NCI-H146 treated with DMSO at 0.1 percent for 48 hours (cell line): ENCODE measurements at regions not wholly inside any gene's neighbourhood (a gene's known extent, or its start where the extent isn't known, plus 50 kb on each side); places are given as distances from the start of the nearest gene placed in this dataset.
"Not testable (repeated sequence)": the region's sequence is repeated elsewhere in the genome, so short reads cannot be mapped to it uniquely, and the experiment has no call there.

Experiments
- DNase-seq: peaks from one replicate; lab custom pipeline; 2025; ENCODE audit not compliant: unreplicated experiment; lab: John Stamatoyannopoulos, UW

- DNase-seq, result no peak
These were observed 677.8 kb downstream of the TOX3 start for GRCh38 chr16:51869176-51869575.

GRCh38 chr16:51868631-51869030 is 678.3 kb downstream of the TOX3 start:
- DNase-seq, result no peak

- DNase-seq, result no peak
These were observed 679.4 kb downstream of the TOX3 start for GRCh38 chr16:51867386-51868065.

GRCh38 chr16:51864575-51864974 is 682.4 kb downstream of the TOX3 start:
- DNase-seq, result no peak

GRCh38 chr16:51854401-51854951 is 692.5 kb downstream of the TOX3 start:
- DNase-seq, result no peak

GRCh38 chr16:51853586-51853985 is 693.4 kb downstream of the TOX3 start:
- no peak for DNase-seq

GRCh38 chr16:51852892-51853291 is 694.1 kb downstream of the TOX3 start:
- no peak for DNase-seq

GRCh38 chr16:51851111-51851510 is 695.8 kb downstream of the TOX3 start:
- no peak for DNase-seq

- no peak for DNase-seq
These were observed 697.2 kb downstream of the TOX3 start for GRCh38 chr16:51849715-51850114.

- no peak for DNase-seq
These were observed 694.7 kb upstream of the SALL1 start for GRCh38 chr16:51845586-51846305.

GRCh38 chr16:51839727-51840462 is 688.8 kb upstream of the SALL1 start:
- no peak for DNase-seq

- no peak for DNase-seq
These were observed 683.7 kb upstream of the SALL1 start for GRCh38 chr16:51834794-51835193.

- no peak for DNase-seq
These were observed 683.1 kb upstream of the SALL1 start for GRCh38 chr16:51834133-51834532.

- DNase-seq, result no peak
These were observed 680.7 kb upstream of the SALL1 start for GRCh38 chr16:51831595-51832367.

- DNase-seq, result not testable (repeated sequence)
These were observed 680.0 kb upstream of the SALL1 start for GRCh38 chr16:51831034-51831433.

- DNase-seq, result no peak
These were observed 674.7 kb upstream of the SALL1 start for GRCh38 chr16:51825779-51826178.

GRCh38 chr16:51822471-51822870 is 671.4 kb upstream of the SALL1 start:
- DNase-seq, result no peak

GRCh38 chr16:51821527-51821926 is 670.5 kb upstream of the SALL1 start:
- DNase-seq, result no peak

- DNase-seq, result no peak
These were observed 669.1 kb upstream of the SALL1 start for GRCh38 chr16:51820176-51820575.

- no peak for DNase-seq
These were observed 667.4 kb upstream of the SALL1 start for GRCh38 chr16:51818342-51818944.

GRCh38 chr16:51816929-51817328 is 665.9 kb upstream of the SALL1 start:
- DNase-seq, result no peak
